ENCODE measurements at regions not wholly inside any gene's neighbourhood (a gene's known extent, or its start where the extent isn't known, plus 50 kb on each side); places are given as distances from the start of the nearest gene placed in this dataset.

- no peak for DNase-seq (ENCODE audit: low spot score)
- no peak for TF ChIP-seq CTCF (IDR thresholded peaks at IDR 0.05; ENCODE audit: extremely low read depth, insufficient read depth, missing control alignments)
- in situ Hi-C loops (cut with MboI; ENCODE audit: low pct_unique_long_range_greater_than_20kb, low sequenced_read_pairs, unreplicated experiment) = no loop called here
These were observed 128.3 kb upstream of the ROBO1 start for GRCh38 chr3:79896086-79896485.

- in situ Hi-C loops (cut with MboI; ENCODE audit: low pct_unique_long_range_greater_than_20kb, low sequenced_read_pairs, unreplicated experiment) = no loop called here
- no peak for DNase-seq (ENCODE audit: low spot score)
- TF ChIP-seq CTCF (IDR thresholded peaks at IDR 0.05; ENCODE audit: extremely low read depth, insufficient read depth, missing control alignments) = no peak
These were observed 119.4 kb upstream of the ROBO1 start for GRCh38 chr3:79887213-79887612.

DNA sequence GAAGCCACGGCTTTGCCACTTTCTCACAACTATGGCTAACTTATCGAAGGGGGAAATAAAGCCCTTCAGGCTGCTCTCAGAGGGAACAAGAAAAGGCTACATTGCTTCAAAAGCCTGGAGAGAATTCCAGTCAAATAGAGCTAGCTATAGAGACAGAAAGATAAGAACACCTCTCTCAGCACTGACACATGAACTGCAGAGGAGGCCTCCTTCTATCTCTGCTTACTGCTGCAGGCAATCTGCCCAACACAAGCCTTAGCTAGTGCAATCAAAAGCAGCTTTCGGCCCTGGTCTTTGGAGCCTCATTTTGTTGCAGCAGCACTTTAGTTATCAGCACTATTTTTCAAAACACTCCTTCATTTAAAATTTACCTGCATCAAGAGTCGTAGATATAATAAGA lies 118.4 kb upstream of the ROBO1 start:
- TF ChIP-seq CTCF (IDR thresholded peaks at IDR 0.05; ENCODE audit: extremely low read depth, insufficient read depth, missing control alignments) = no peak
- in situ Hi-C loops (cut with MboI; ENCODE audit: low pct_unique_long_range_greater_than_20kb, low sequenced_read_pairs, unreplicated experiment) = no loop called here
- no peak for DNase-seq (ENCODE audit: low spot score)

DNA sequence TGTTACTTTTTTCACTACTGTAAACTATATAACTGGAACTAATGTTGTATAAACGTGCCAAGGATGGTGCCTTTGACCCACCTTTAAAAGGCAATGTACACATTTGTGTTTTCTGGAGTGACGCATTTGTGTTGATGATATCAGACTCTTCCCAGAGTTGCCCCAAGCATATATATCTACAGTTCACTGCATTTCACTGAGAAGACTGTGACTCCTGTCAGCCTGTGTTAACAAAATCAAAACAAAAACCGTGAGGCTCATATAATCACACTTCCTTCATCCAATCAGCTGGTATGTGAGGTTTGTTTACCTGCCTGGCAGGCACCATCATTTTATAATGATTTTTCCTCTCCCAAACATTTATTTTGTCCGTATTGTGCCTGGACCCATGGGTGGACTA lies 117.6 kb upstream of the ROBO1 start:
- DNase-seq (ENCODE audit: low spot score) = no peak
- TF ChIP-seq CTCF (IDR thresholded peaks at IDR 0.05; ENCODE audit: extremely low read depth, insufficient read depth, missing control alignments) = no peak
- in situ Hi-C loops (cut with MboI; ENCODE audit: low pct_unique_long_range_greater_than_20kb, low sequenced_read_pairs, unreplicated experiment) = no loop called here

- in situ Hi-C loops (cut with MboI; ENCODE audit: low pct_unique_long_range_greater_than_20kb, low sequenced_read_pairs, unreplicated experiment) = no loop called here
- no peak for TF ChIP-seq CTCF (IDR thresholded peaks at IDR 0.05; ENCODE audit: extremely low read depth, insufficient read depth, missing control alignments)
- DNase-seq (ENCODE audit: low spot score) = no peak
These were observed 116.6 kb upstream of the ROBO1 start for GRCh38 chr3:79884354-79884753.

DNA sequence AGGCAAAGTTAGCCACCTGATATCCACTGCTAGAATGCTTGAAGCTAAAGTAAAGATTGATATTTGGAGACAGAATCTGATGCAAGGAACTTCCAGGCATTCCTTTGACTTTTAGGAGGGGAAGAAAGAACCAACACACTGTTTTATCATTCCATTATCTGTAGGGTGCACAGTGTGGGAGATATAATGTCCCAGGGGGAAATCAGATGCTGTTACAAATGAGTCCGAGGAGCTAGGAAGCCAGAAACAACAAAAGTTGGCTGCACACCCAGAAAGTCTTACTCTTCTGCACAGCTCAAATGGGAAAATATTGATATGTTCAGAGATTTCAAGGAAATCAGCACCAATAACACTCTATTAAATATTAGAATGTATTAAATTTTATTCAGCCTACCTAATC lies 113.6 kb upstream of the ROBO1 start:
- in situ Hi-C loops (cut with MboI; ENCODE audit: low pct_unique_long_range_greater_than_20kb, low sequenced_read_pairs, unreplicated experiment) = no loop called here
- no peak for TF ChIP-seq CTCF (IDR thresholded peaks at IDR 0.05; ENCODE audit: extremely low read depth, insufficient read depth, missing control alignments)
- no peak for DNase-seq (ENCODE audit: low spot score)

- no peak for TF ChIP-seq CTCF (IDR thresholded peaks at IDR 0.05; ENCODE audit: extremely low read depth, insufficient read depth, missing control alignments)
- no peak for DNase-seq (ENCODE audit: low spot score)
These were observed 110.9 kb upstream of the ROBO1 start for GRCh38 chr3:79878708-79879107.

More at GRCh38 chr3:79878708-79879107, 110.9 kb upstream of the ROBO1 start:
- in situ Hi-C loops (cut with MboI; ENCODE audit: low pct_unique_long_range_greater_than_20kb, low sequenced_read_pairs, unreplicated experiment) = no loop called here
